ENCODE measurements at regions not wholly inside any gene's neighbourhood (a gene's known extent, or its start where the extent isn't known, plus 50 kb on each side); places are given as distances from the start of the nearest gene placed in this dataset.
"Not testable (repeated sequence)": the region's sequence is repeated elsewhere in the genome, so short reads cannot be mapped to it uniquely, and the experiment has no call there.

DNA sequence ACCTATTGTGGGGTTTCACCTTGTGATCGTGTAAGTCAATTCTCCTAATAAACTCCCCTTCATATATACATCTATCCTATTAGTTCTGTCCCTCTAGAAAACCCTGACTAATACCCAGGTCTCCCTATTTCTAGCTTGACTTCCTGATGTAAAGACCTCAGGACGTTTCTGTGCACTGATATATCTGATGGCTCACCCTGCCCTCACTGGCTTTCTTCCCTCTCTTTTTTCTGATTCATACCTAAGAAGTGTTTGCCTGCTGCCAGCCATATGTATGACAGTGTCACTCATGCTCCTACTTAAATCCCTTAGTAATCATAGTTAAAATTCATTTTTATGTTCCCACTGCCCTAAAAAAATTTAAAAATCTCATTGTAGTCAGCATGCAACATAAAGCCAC is 124.8 kb upstream of the CCNG1 start:
- Mint-ChIP-seq H3K9me3 (peaks cover 6% of the 10 kb centered on the region), H3K27ac (ENCODE audit: low read depth) (no peak overlapping the region), H3K27me3 (peaks cover 9% of the 10 kb centered on the region), H3K4me1 (no peaks in the 10 kb centered on the region), H3K4me3 (no peak overlapping the region), H3K36me3 (ENCODE audit: insufficient read depth) (no peaks in the 10 kb centered on the region)
- no peak for ATAC-seq (replicated peaks; ENCODE audit: extremely low read depth, poor library complexity, severe bottlenecking)
- DNase-seq (ENCODE audit: low spot score in 2 of 2): no peak

DNA sequence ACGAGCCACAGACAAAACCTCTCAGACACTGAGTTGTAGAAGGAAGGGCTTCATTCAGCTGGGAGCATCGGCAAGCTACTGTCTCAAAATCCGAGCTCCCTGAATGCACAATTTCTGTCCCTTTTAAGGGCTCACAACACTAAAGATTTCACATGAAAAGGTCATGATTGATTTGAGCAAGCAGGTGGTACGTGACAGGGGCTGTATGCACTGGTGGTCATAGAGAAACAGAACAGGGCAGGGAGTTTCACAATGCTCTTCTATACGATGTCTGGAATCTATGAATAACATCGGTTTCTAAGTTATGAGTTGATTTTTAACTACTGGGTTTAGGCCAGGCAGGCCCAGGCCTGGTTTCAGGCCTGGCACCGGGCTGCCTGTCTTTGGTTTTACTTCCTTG is 124.3 kb upstream of the CCNG1 start:
- DNase-seq (ENCODE audit: low spot score in 2 of 2); ATAC-seq (replicated peaks; ENCODE audit: extremely low read depth, poor library complexity, severe bottlenecking); H3K4me1 Mint-ChIP-seq; H3K4me3 Mint-ChIP-seq; H3K36me3 Mint-ChIP-seq (ENCODE audit: insufficient read depth); H3K27me3 Mint-ChIP-seq; H3K9me3 Mint-ChIP-seq; H3K27ac Mint-ChIP-seq (ENCODE audit: low read depth): not testable (repeated sequence)

DNA sequence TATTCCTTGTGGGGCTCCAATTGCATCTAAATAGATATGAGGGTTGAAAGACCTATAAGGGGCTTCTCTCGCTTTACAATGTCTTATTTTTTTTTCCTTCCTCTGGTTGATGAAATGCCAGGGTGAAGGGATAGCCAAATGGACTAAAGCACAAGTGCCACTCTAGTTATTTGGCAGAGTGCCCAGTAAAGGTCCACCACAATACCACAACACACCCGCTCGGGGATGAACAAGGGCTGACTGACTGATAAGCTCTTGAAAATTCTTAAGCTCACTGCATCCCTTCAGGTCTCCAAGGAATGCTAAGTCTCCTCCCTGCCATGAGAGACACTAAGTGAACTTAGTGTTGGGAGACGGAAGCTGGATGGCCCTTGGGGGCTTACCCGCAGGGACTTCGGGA is 121.0 kb upstream of the CCNG1 start:
- H3K27me3 Mint-ChIP-seq; DNase-seq (ENCODE audit: low spot score in 2 of 2); H3K36me3 Mint-ChIP-seq (ENCODE audit: insufficient read depth); H3K4me1 Mint-ChIP-seq; H3K9me3 Mint-ChIP-seq; H3K4me3 Mint-ChIP-seq; H3K27ac Mint-ChIP-seq (ENCODE audit: low read depth); ATAC-seq (replicated peaks; ENCODE audit: extremely low read depth, poor library complexity, severe bottlenecking): not testable (repeated sequence)

DNA sequence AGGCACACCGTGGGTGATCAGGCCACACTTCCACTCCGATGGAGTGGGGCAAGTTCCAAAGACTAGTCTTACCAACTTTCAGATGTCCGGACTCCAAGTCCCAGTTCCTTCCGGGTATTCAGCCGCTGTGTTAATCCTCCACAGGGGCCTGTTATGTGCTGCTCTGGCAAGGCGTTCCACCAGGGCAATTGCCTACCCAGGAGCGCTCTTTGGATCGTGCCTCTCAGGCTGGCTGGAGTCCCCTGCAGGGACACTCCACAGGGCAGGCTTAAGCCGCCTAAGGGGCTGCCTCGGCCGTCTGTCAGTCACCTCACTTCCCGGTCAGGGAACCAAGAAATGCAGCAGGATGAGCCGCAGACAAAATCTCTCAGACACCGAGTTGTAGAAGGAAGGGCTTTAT is 118.7 kb upstream of the CCNG1 start:
- no peak for ATAC-seq (replicated peaks; ENCODE audit: extremely low read depth, poor library complexity, severe bottlenecking)
- Mint-ChIP-seq H3K27me3 (no peaks in the 10 kb centered on the region), H3K27ac (ENCODE audit: low read depth) (no peak overlapping the region), H3K4me3 (no peak overlapping the region), H3K9me3 (no peaks in the 10 kb centered on the region), H3K36me3 (ENCODE audit: insufficient read depth) (no peaks in the 10 kb centered on the region), H3K4me1 (no peaks in the 10 kb centered on the region)
- DNase-seq (ENCODE audit: low spot score in 2 of 2): no peak

DNA sequence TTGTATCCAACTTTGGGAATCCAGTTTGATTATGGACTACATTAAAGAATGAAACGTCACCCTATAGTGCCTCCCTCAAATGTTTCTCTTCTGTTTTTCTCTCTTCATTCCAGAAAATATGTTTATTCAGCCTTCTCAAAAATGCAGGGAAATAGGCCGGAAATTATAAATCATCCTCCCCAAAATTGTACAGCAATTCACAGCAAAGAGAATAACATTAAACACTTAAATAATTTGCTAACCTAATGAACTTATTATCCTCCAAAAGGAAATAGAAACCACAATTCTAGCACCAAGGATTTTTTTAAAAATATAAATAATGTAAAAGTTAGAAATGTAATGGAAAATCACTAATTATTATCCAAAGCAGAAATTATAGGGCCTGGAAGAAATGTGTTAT is 115.9 kb upstream of the CCNG1 start:
- Mint-ChIP-seq H3K27me3 (peaks cover 19% of the 10 kb centered on the region), H3K4me3 (no peak overlapping the region), H3K36me3 (ENCODE audit: insufficient read depth) (no peaks in the 10 kb centered on the region), H3K9me3 (no peaks in the 10 kb centered on the region), H3K4me1 (no peaks in the 10 kb centered on the region), H3K27ac (ENCODE audit: low read depth) (no peak overlapping the region)
- no peak for ATAC-seq (replicated peaks; ENCODE audit: extremely low read depth, poor library complexity, severe bottlenecking)
- no peak for DNase-seq (ENCODE audit: low spot score in 2 of 2)

DNA sequence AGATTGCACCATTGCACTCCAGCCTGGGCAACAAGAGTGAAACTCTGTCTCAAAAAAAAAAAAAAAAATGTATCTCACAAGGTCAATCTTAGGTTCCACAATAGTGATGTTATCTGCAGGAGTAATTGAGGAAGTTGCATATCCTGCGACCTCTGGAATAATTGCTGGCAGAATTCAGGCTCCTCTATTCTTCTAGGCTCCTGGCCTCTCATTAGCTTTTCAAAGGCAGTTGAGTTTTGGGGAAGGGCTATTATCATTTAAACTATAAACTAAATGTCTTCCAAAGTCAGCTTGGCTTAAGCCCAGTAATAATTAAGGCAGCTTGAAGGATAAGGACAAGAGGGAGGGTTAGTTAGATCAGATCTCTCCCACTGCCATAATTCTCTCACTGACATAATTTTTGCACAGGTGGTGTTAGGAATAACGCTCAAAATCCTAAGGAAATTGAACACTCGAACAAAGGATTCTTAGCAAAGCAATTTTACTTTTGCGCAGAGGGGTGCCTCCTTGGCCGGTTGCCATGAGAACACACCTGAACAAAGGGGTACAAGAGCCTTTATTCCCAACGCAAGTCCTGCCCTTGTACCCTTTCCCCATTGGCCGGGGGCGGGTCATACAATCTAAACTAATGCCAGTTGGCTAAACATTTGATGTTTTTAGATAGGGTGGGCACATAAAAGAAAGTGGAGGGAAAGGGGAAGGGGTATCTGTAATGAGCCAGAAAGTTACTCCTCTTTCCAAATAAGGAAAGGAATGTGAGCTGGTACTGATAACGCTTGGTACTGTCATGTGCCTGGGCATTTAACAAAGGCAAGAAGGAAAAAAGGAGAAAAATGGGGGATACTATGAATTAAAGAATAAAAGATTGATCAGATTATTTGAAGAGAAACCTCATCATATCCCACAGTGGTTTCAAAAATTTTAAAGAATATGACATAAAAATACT is 106.4 kb upstream of the CCNG1 start:
- H3K27ac Mint-ChIP-seq (ENCODE audit: low read depth): no peak overlapping the region
- no peak for ATAC-seq (replicated peaks; ENCODE audit: extremely low read depth, poor library complexity, severe bottlenecking)
- no peaks in the 10 kb centered on the region for H3K9me3 Mint-ChIP-seq
- no peaks in the 10 kb centered on the region for H3K36me3 Mint-ChIP-seq (ENCODE audit: insufficient read depth)
- H3K27me3 Mint-ChIP-seq: peaks cover 23% of the 10 kb centered on the region
- no peak for DNase-seq (ENCODE audit: low spot score in 2 of 2)
- no peak overlapping the region for H3K4me3 Mint-ChIP-seq
- H3K4me1 Mint-ChIP-seq: no peaks in the 10 kb centered on the region

DNA sequence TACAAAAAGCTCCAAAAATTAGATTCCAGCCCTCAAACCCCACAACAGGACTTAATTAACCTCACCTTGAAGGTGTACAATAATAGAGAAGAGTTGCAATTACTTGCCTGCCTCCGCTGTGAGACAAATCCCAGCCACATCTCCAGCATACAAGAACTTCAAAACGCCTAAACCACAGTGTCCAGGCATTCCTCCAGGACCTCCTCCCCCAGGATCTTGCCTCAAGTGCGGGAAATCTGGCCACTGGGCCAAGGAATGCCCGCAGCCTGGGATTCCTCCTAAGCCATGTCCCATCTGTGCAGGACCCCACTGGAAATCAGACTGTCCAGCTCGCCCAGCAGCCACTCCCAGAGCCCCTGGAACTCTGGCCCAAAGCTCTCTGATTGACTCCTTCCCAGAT is 101.3 kb upstream of the CCNG1 start:
- H3K27me3 Mint-ChIP-seq; H3K9me3 Mint-ChIP-seq; H3K4me1 Mint-ChIP-seq; H3K36me3 Mint-ChIP-seq (ENCODE audit: insufficient read depth); DNase-seq (ENCODE audit: low spot score in 2 of 2); H3K27ac Mint-ChIP-seq (ENCODE audit: low read depth); H3K4me3 Mint-ChIP-seq; ATAC-seq (replicated peaks; ENCODE audit: extremely low read depth, poor library complexity, severe bottlenecking): not testable (repeated sequence)

DNA sequence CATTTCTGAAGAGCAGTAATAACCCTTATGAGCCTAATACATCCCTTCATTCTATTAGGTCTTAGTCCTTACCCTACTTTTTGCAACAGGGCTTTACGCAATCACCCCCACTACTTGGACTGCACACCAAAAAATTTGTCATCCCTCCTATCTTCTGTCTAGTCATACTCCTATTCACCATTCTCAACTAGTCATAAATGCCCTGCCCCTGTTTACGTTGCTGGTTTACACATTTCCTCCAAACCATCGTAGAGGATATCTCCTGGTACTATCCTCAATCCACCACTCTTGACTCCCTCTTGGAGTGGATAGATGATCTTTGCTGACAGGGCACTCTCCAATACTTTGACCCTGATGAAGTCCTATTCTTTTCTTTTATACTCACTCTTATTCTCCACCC is 98.2 kb upstream of the CCNG1 start:
- Mint-ChIP-seq H3K27ac (ENCODE audit: low read depth) (no peak overlapping the region), H3K4me1 (no peaks in the 10 kb centered on the region), H3K36me3 (ENCODE audit: insufficient read depth) (no peaks in the 10 kb centered on the region), H3K9me3 (no peaks in the 10 kb centered on the region), H3K27me3 (peaks cover 12% of the 10 kb centered on the region), H3K4me3 (no peak overlapping the region)
- ATAC-seq (replicated peaks; ENCODE audit: extremely low read depth, poor library complexity, severe bottlenecking) (no peak), DNase-seq (ENCODE audit: low spot score in 2 of 2) (no peak)

DNA sequence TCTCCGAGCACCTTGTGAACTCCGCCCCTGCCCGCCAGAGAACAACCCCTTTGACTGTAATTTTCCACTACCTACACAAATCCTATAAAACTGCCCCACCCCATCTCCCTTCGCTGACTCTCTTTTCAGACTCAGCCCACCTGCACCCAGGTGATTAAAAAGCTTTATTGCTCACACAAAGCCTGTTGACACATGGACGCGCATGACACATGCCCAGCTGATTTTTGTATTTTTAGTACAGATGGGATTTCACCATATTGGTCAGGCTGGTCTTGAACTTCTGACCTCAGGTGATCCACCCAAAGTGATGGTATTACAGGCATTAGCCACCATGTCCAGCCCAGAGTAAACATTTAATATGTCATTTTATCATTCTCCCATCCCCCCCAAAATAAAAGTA is 97.0 kb upstream of the CCNG1 start:
- H3K4me3 Mint-ChIP-seq; H3K27ac Mint-ChIP-seq (ENCODE audit: low read depth); ATAC-seq (replicated peaks; ENCODE audit: extremely low read depth, poor library complexity, severe bottlenecking); H3K36me3 Mint-ChIP-seq (ENCODE audit: insufficient read depth); H3K4me1 Mint-ChIP-seq; H3K9me3 Mint-ChIP-seq; DNase-seq (ENCODE audit: low spot score in 2 of 2): not testable (repeated sequence)
- H3K27me3 Mint-ChIP-seq: peaks cover 25% of the 10 kb centered on the region

DNA sequence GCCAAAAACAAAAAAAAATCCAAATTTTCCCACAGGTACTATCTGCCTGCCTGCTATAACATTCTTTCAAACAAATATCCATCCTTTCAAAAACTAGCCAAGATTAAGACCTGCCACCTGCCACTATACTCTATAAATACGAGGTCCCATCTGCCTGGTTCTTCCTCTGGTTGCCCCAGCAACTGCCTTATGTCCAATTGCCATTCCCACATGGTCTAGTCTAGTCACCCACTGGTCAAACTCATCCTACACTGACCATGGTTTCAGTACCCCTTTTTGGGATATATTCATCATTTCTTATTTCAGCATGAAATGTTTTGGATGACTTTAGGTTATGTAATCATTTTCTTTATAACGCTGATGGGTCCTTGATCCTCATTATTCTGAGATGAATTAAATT is 95.1 kb upstream of the CCNG1 start:
- Mint-ChIP-seq H3K4me3 (no peak overlapping the region), H3K9me3 (no peaks in the 10 kb centered on the region), H3K36me3 (ENCODE audit: insufficient read depth) (no peaks in the 10 kb centered on the region), H3K27me3 (peaks cover 26% of the 10 kb centered on the region), H3K27ac (ENCODE audit: low read depth) (no peak overlapping the region), H3K4me1 (no peaks in the 10 kb centered on the region)
- ATAC-seq (replicated peaks; ENCODE audit: extremely low read depth, poor library complexity, severe bottlenecking) (no peak), DNase-seq (ENCODE audit: low spot score in 2 of 2) (no peak)

DNA sequence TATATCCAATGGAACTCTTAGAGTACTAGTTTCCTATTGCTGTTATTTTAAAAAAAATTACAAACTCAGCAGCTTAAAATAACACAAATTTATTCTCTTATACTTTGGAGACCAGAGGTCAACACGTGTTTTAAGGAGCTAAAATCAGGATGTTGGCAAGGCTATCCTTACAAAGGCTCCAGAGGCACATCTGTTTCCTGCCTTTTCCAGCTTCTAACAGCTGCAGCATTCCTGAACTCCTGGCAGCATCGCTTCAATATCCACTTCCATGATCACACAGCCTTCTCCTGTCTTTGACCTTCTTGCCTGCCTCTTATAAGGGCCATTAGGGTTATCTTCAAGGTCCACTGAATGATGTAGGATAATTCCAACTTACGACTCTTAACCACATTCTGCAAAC is 92.2 kb upstream of the CCNG1 start:
- no peak for ATAC-seq (replicated peaks; ENCODE audit: extremely low read depth, poor library complexity, severe bottlenecking)
- no peak overlapping the region for H3K4me3 Mint-ChIP-seq
- DNase-seq (ENCODE audit: low spot score in 2 of 2): no peak
- no peak overlapping the region for H3K27ac Mint-ChIP-seq (ENCODE audit: low read depth)
- peaks cover 31% of the 10 kb centered on the region for H3K27me3 Mint-ChIP-seq
- H3K9me3 Mint-ChIP-seq: no peaks in the 10 kb centered on the region
- H3K36me3 Mint-ChIP-seq (ENCODE audit: insufficient read depth): no peaks in the 10 kb centered on the region
- H3K4me1 Mint-ChIP-seq: no peaks in the 10 kb centered on the region

DNA sequence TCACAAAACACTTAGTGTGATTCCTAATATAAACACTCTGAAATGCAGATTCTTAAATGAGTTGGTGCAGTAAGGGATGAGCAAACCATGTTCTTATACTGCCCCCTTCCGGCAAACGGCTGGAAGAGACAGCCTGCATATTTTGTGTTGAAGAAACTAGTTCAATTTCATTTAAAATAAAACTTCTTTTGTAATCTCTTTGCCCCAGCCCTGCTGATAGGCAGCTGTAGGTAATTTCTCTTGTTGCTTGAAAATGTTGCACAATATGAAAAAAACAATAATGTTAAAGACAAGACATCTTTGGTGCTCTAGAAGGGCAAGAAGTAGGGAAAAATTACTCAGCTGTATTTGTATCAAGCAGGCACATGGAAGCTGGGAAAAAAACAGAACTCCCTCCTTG is 89.7 kb upstream of the CCNG1 start:
- H3K4me1 Mint-ChIP-seq: no peaks in the 10 kb centered on the region
- no peak for ATAC-seq (replicated peaks; ENCODE audit: extremely low read depth, poor library complexity, severe bottlenecking)
- H3K27ac Mint-ChIP-seq (ENCODE audit: low read depth): no peak overlapping the region
- no peak for DNase-seq (ENCODE audit: low spot score in 2 of 2)
- no peaks in the 10 kb centered on the region for H3K9me3 Mint-ChIP-seq
- peaks cover 39% of the 10 kb centered on the region for H3K27me3 Mint-ChIP-seq
- no peak overlapping the region for H3K4me3 Mint-ChIP-seq
- no peaks in the 10 kb centered on the region for H3K36me3 Mint-ChIP-seq (ENCODE audit: insufficient read depth)

DNA sequence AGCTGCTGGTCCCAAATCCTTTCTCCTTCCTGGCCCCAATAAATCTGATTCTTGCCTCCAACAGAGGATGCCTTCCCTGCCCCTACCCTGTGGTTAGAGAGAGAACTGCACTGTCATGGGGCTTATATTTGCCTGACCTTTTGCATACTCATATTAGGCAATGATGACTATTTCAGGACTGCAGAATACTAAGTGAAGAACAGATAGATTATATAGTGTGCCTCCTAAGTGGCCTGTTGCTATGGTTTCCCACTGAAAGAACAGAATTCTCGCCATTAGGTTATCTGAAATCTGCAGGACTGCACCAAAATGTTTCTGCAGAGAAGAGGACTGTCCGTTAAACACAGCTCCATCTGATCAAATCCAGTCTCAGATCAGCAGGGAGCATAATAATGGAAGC is 87.3 kb upstream of the CCNG1 start:
- DNase-seq (ENCODE audit: low spot score in 2 of 2) (no peak), ATAC-seq (replicated peaks; ENCODE audit: extremely low read depth, poor library complexity, severe bottlenecking) (no peak)
- Mint-ChIP-seq H3K27ac (ENCODE audit: low read depth) (no peak overlapping the region), H3K27me3 (peaks cover 24% of the 10 kb centered on the region), H3K4me3 (no peak overlapping the region), H3K9me3 (no peaks in the 10 kb centered on the region), H3K4me1 (no peaks in the 10 kb centered on the region), H3K36me3 (ENCODE audit: insufficient read depth) (no peaks in the 10 kb centered on the region)

All from central memory CD8-positive, alpha-beta T cell (primary cell).